GM12873 (cell line): ENCODE measurements at regions not wholly inside any gene's neighbourhood (a gene's known extent, or its start where the extent isn't known, plus 50 kb on each side); places are given as distances from the start of the nearest gene placed in this dataset.

ENCODE experiments used
- TF ChIP-seq, protein P1 (sequence below): IDR thresholded peaks from 2 replicates; pipeline ENCODE4 v1.5.1; 2012; ENCODE audit warnings: low read depth, mild to moderate bottlenecking, moderate library complexity, low read length, control low read depth; ENCODE audit not compliant: insufficient read depth; ENCODE audit errors: missing control alignments

DNA sequence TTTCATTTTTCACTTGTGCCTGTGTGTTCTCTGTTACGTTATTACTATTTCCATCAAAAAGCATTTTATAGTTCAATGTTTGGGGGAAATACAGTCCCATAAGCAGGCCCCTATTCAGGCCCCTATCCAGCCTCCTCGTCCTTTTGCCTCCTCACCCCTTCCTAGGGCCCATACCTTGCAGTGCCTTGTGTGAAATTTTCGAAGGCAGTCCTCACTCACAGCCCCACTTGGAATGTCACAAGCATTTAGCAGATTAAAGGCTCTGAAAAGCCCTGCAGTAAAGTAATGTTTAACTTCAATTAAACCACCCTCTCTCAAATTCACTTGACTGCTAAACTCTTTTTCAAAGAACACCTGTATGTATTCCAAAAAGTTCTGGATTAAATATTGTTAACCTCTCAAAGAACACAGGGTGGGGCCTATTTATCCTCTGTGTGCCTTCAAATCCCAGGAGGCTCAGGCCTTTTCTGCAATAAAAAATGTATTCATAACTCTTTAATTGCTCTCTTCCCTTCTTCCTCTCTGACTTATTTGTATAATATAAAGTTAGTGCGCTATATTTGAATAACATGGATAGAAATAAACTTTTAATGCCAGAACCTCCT is 202.5 kb downstream of the FOXA2 start:
- TF ChIP-seq, protein P1, sequence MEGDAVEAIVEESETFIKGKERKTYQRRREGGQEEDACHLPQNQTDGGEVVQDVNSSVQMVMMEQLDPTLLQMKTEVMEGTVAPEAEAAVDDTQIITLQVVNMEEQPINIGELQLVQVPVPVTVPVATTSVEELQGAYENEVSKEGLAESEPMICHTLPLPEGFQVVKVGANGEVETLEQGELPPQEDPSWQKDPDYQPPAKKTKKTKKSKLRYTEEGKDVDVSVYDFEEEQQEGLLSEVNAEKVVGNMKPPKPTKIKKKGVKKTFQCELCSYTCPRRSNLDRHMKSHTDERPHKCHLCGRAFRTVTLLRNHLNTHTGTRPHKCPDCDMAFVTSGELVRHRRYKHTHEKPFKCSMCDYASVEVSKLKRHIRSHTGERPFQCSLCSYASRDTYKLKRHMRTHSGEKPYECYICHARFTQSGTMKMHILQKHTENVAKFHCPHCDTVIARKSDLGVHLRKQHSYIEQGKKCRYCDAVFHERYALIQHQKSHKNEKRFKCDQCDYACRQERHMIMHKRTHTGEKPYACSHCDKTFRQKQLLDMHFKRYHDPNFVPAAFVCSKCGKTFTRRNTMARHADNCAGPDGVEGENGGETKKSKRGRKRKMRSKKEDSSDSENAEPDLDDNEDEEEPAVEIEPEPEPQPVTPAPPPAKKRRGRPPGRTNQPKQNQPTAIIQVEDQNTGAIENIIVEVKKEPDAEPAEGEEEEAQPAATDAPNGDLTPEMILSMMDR: no peak

DNA sequence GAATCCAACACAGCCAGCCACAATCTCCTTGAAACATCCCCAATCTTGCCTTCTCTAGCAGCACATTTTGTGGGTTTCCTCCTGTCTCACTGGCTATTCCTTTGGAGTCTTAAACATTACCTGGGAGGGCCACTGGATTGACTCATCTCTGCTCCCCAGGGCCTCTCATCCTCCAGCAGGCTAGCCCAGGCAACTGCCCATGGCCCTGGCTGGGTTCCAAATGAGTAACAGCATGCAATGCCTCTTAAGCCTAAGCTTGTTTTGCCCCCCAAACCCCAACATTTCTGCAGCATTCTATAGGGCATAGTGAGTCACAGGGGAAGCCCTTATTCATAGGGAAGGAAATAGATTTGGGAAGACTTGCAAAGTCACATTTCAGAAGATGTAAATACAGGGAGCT is 204.9 kb downstream of the FOXA2 start:
- TF ChIP-seq, protein P1: no peak

DNA sequence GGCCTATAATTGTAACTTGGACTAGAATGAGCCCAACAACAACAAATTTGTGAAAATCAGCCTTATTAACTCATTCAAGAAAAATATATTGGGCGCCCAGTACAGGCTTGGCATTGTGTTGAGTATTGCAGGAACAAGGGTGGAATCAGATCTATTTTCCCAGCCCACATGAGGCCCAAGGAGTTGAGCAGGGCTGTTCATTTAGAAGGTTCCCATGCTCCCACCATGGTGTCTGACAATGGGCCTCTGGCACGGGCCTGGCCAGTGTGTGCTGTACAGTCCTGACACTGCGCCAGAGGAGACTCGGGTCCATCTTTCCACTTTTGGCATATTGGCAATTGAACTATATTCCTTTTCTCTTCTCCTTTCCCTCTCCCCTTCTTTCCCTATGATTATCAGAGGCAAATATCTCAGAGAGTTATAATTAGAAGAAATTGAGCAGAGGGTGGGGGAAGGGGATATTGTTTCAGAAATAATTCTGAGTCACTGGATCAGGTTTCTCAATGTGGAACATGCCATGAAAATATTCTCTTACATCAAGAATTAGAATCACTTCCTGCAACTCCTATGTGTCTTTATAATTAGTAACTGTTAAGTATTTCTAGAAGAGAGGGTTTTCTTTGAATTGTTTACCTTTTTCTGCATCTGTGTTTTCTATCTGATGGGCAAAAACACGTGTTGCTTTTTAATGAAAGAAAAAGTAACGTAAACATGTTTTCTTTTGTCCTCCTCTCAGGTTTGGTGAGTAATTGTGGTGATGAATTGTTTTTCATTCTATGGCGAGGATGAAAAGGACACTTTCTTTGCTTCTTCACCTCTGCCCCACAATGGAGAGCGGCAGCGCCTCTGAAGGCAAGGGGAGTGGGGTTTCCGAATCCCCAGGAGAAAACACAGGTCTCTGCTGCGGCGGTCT is 209.4 kb downstream of the FOXA2 start:
- TF ChIP-seq, protein P1: no peak

DNA sequence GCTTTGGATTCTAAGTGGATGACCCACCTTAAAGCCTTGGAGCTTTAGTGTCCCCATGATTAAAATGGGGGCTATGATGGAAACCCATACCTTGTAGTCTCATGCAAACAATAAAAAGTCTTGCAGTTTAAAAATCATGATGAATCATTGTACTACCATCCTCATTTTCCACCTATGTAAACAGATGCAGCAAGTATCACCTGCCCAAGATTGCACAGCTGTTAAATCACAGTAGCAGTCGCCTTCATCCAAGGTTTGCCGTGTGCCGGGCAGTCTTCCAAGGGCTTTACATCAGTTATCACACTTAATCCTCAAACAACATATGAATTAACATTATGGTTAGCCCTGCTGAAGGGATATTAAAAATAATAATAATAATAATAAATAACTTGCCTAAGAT is 210.3 kb downstream of the FOXA2 start:
- TF ChIP-seq, protein P1: no peak

DNA sequence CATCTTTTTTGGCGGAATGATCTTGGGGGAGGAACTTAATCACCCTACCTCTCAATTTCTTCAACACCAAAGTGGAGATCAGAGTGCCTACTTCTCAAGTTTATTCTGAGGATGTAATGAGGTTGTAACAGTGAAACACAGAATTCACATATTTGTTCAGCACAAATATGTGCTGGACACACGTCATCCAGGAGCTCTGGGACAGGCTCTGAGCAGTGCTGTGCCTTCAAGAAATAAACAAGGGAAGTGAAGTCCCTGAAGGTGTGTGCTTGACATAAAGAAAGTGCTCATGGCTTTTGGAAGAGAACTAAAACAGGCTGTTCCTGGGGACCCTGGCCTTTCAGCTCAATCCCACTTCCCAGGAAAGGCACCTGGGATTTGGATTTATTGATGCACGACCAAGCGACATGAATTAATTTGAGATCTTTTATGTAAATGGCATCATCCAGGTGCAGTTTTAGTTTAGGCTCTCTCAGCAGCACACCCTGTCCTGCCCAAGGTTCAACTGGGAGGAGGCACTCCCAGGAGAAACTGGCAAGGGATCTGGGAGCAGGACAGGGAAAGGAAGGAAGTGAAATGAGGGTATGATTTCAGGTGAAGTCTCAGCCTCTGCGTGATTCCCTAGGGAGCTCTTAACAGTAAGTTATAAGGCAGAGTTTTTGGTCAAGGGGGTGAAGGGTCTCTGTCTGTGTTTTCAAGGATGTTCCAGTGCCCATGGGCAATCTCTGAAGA is 211.0 kb downstream of the FOXA2 start:
- TF ChIP-seq, protein P1: no peak

DNA sequence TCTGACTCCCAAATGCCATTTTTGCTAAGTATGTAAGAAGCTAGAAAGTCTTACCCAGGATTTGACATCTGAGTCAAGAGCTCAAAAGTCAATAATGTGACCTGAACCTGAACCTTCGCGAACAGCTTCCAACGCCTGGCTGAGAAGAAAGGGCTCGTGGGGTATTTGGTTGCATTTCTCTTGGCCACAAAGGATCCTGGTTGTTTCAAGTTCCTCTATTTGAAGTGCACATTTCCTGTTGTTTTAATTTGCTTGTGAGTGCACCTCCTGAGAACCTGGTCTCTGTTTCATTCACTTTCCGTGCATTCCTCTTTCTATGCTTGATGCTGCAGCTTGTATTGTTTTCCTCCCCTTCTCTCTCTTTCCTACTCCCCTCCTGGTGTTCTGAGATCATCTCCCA is 212.5 kb downstream of the FOXA2 start:
- TF ChIP-seq, protein P1: no peak

DNA sequence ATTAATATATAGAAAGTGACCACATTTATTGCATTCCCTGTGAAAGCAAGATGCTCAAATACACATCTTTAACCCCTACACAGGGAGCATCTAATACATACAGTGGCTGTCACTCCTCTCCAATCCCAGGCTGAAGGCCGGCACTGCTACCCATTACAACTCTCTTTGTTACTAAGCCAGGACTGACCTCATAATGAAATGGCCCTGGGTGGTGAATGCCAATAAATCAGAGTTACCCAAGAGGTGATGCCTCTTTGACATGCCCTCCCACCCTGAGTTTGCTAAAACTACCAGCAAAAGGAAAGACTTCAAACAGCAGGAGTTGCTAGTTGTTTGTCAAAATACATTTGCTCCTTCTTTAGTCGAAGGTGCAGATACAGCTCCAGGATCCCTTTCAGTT is 214.2 kb downstream of the FOXA2 start:
- TF ChIP-seq, protein P1: no peak
